B cell (primary cell): ENCODE measurements at regions not wholly inside any gene's neighbourhood (a gene's known extent, or its start where the extent isn't known, plus 50 kb on each side); places are given as distances from the start of the nearest gene placed in this dataset.
"Not testable (repeated sequence)": the region's sequence is repeated elsewhere in the genome, so short reads cannot be mapped to it uniquely, and the experiment has no call there.

ENCODE experiments used
- EZH2 ChIP-seq: IDR thresholded peaks from 2 replicates; pipeline ENCODE4 v1.6.1; 2012; ENCODE audit warnings: borderline replicate concordance, low read depth, mild to moderate bottlenecking, moderate library complexity, low read length; ENCODE audit not compliant: insufficient read depth, poor library complexity, severe bottlenecking
- TF ChIP-seq, protein P1 (sequence below): fragments of 200-600 bp; IDR thresholded peaks from one replicate; pipeline ENCODE4 v1.8.0; 2022; ENCODE audit warnings: antibody characterized with exemption, mild to moderate bottlenecking

DNA sequence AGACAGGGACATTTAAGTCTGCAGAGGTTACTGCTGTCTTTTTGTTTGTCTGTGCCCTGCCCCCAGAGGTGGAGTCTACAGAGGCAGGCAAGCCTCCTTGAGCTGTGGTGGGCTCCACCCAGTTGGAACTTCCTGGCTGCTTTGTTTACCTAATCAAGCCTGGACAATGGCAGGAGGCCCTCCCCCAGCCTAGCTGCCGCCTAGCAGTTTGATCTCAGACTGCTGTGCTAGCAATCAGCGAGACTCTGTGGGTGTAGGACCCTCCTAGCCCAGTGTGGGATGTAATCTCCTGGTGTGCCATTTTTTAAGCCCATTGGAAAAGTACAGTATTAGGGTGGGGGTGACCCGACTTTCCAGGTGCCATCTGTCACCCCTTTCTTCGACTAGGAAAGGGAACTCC lies 272.6 kb downstream of the CXCL12 start:
- TF ChIP-seq, protein P1, sequence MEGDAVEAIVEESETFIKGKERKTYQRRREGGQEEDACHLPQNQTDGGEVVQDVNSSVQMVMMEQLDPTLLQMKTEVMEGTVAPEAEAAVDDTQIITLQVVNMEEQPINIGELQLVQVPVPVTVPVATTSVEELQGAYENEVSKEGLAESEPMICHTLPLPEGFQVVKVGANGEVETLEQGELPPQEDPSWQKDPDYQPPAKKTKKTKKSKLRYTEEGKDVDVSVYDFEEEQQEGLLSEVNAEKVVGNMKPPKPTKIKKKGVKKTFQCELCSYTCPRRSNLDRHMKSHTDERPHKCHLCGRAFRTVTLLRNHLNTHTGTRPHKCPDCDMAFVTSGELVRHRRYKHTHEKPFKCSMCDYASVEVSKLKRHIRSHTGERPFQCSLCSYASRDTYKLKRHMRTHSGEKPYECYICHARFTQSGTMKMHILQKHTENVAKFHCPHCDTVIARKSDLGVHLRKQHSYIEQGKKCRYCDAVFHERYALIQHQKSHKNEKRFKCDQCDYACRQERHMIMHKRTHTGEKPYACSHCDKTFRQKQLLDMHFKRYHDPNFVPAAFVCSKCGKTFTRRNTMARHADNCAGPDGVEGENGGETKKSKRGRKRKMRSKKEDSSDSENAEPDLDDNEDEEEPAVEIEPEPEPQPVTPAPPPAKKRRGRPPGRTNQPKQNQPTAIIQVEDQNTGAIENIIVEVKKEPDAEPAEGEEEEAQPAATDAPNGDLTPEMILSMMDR = not testable (repeated sequence)
- TF ChIP-seq EZH2 = not testable (repeated sequence)
